Common myeloid progenitor, CD34-positive (primary cell): ENCODE measurements at regions not wholly inside any gene's neighbourhood (a gene's known extent, or its start where the extent isn't known, plus 50 kb on each side); places are given as distances from the start of the nearest gene placed in this dataset.

Source experiments
- CTCF ChIA-PET: fragments of 350-600 bp; sonication (Branson Sonifier 250); formaldehyde crosslinking; loops from one replicate; lab custom pipeline; 2021; ENCODE audit warnings: antibody characterized with exemption; lab: Charles Lee
- POLR2A ChIA-PET: fragments of 350-600 bp; sonication (Branson Sonifier 250); formaldehyde crosslinking; loops from one replicate; lab custom pipeline; 2021; ENCODE audit warnings: antibody characterized with exemption; lab: Charles Lee
- DNase-seq, 3 donors: peaks; one replicate each; pipeline versions ENCODE4 v3.0.0 to v3.0.0-alpha.2; 2013
- H3K27ac ChIP-seq, 2 experiments: 1 replicate in 1 of 2; 2 replicates in 1 of 2; pipeline ENCODE4 v1.7.0; 2013; ENCODE audit warnings: inconsistent platforms in 2 of 2, low read length in 2 of 2, mild to moderate bottlenecking in 2 of 2, low read depth in 1 of 2, moderate library complexity in 1 of 2; ENCODE audit not compliant: severe bottlenecking in 2 of 2, insufficient read depth in 1 of 2, poor library complexity in 1 of 2
- H3K27me3 ChIP-seq, 5 experiments: replicated peaks in 2 of 5; 1 replicate in 3 of 5; 2 replicates in 2 of 5; pipeline versions ENCODE4 v1.6.1 to v1.7.0; 2013; ENCODE audit warnings: low read length in 4 of 5, mild to moderate bottlenecking in 2 of 5, moderate library complexity in 2 of 5, inconsistent platforms in 1 of 5; ENCODE audit not compliant: insufficient read depth in 5 of 5, control insufficient read depth in 4 of 5
- H3K36me3 ChIP-seq, 4 experiments: 1 replicate in 2 of 4; 2 replicates in 2 of 4; pipeline versions ENCODE4 v1.6.1 to v1.7.0; 2013; ENCODE audit warnings: low read length in 3 of 4, control low read depth in 1 of 4, mild to moderate bottlenecking in 1 of 4; ENCODE audit not compliant: control insufficient read depth in 4 of 4, insufficient read depth in 4 of 4
- H3K4me1 ChIP-seq, 4 experiments: 1 replicate in 3 of 4; 2 replicates in 1 of 4; pipeline versions ENCODE4 v1.6.1 to v1.7.1; 2013; ENCODE audit warnings: low read length in 3 of 4, mild to moderate bottlenecking in 3 of 4, control low read depth in 1 of 4, inconsistent platforms in 1 of 4, moderate library complexity in 1 of 4; ENCODE audit not compliant: control insufficient read depth in 4 of 4, insufficient read depth in 4 of 4; ENCODE audit errors: control extremely low read depth in 1 of 4
- H3K4me3 ChIP-seq, 7 experiments: 1 replicate in 4 of 7; 2 replicates in 3 of 7; pipeline versions ENCODE4 v1.5.1 to v1.7.0; 2013; ENCODE audit warnings: mild to moderate bottlenecking in 7 of 7, low read length in 6 of 7, moderate library complexity in 6 of 7, inconsistent platforms in 2 of 7, low read depth in 2 of 7, control low read depth in 1 of 7; ENCODE audit not compliant: insufficient read depth in 4 of 7, control insufficient read depth in 1 of 7; ENCODE audit errors: extremely low read depth in 1 of 7
- H3K9me3 ChIP-seq, 5 experiments: 1 replicate in 4 of 5; 2 replicates in 1 of 5; pipeline versions ENCODE4 v1.6.1 to v1.7.1; 2013; ENCODE audit warnings: low read length in 4 of 5, mild to moderate bottlenecking in 2 of 5, inconsistent platforms in 1 of 5, low read depth in 1 of 5, moderate library complexity in 1 of 5; ENCODE audit not compliant: control insufficient read depth in 4 of 5, insufficient read depth in 2 of 5; ENCODE audit errors: control extremely low read depth in 1 of 5
- WGBS: methylation state at CpG from one replicate; pipeline ENCODE4 v1.1.5; 2013; ENCODE audit not compliant: insufficient coverage; 5-methylcytosine and 5-hydroxymethylcytosine counted together

GRCh38 chr7:83852136-83852535 lies 203.2 kb upstream of the SEMA3E start:
- H3K9me3 ChIP-seq: no peaks in the 10 kb centered on the region
- ChIA-PET POLR2A (no interaction called here), CTCF (no interaction called here)
- H3K4me3 ChIP-seq: no peak overlapping the region
- WGBS: 100% methylated on average over 1 of the region's 2 CpGs
- no peak overlapping the region for H3K27ac ChIP-seq
- DNase-seq: no peak
- no peaks in the 10 kb centered on the region for H3K36me3 ChIP-seq
- H3K4me1 ChIP-seq: no peaks in the 10 kb centered on the region
- no peaks in the 10 kb centered on the region for H3K27me3 ChIP-seq

GRCh38 chr7:83851551-83851950 lies 202.6 kb upstream of the SEMA3E start:
- DNase-seq: no peak
- H3K4me1 ChIP-seq: no peaks in the 10 kb centered on the region
- no peaks in the 10 kb centered on the region for H3K9me3 ChIP-seq
- no peak overlapping the region for H3K4me3 ChIP-seq
- POLR2A ChIA-PET: no interaction called here
- CTCF ChIA-PET: no interaction called here
- no peaks in the 10 kb centered on the region for H3K27me3 ChIP-seq
- no peaks in the 10 kb centered on the region for H3K36me3 ChIP-seq
- WGBS: no CpG with 5 or more reads among the region's 1 CpG
- H3K27ac ChIP-seq: no peak overlapping the region

- Histone ChIP-seq H3K27ac (no peak overlapping the region), H3K9me3 (no peaks in the 10 kb centered on the region), H3K4me1 (no peaks in the 10 kb centered on the region), H3K36me3 (no peaks in the 10 kb centered on the region), H3K4me3 (no peak overlapping the region), H3K27me3 (no peaks in the 10 kb centered on the region)
- ChIA-PET CTCF (no interaction called here), POLR2A (no interaction called here)
- DNase-seq: no peak
These were observed 202.0 kb upstream of the SEMA3E start for GRCh38 chr7:83850941-83851340.

- WGBS: no CpG with 5 or more reads among the region's 3 CpGs
- POLR2A ChIA-PET: no interaction called here
These were observed 201.2 kb upstream of the SEMA3E start for GRCh38 chr7:83850125-83850524.

GRCh38 chr7:83849131-83849530 lies 200.2 kb upstream of the SEMA3E start:
- ChIA-PET CTCF (interaction anchor here (1.2 kb wide), 1 partner anchor 23 kb away, joined by 3 read pairs; no protein-coding TSS in a partner anchor), POLR2A (no interaction called here)
- H3K27me3 ChIP-seq: no peaks in the 10 kb centered on the region
- no peak for DNase-seq
- no peak overlapping the region for H3K27ac ChIP-seq
- no CpG with 5 or more reads among the region's 3 CpGs for whole genome bisulfite sequencing
- no peaks in the 10 kb centered on the region for H3K9me3 ChIP-seq
- H3K4me1 ChIP-seq: no peaks in the 10 kb centered on the region
- H3K36me3 ChIP-seq: no peaks in the 10 kb centered on the region
- H3K4me3 ChIP-seq: no peak overlapping the region

More at GRCh38 chr7:83850125-83850524, 201.2 kb upstream of the SEMA3E start:
- no peak overlapping the region for H3K27ac ChIP-seq
- no peaks in the 10 kb centered on the region for H3K9me3 ChIP-seq
- H3K4me3 ChIP-seq: no peak overlapping the region
- no peaks in the 10 kb centered on the region for H3K4me1 ChIP-seq
- no peaks in the 10 kb centered on the region for H3K27me3 ChIP-seq
- H3K36me3 ChIP-seq: no peaks in the 10 kb centered on the region
- CTCF ChIA-PET: interaction anchor here (1.2 kb wide), 1 partner anchor 22 kb away, joined by 3 read pairs; no protein-coding TSS in a partner anchor
- DNase-seq: no peak

GRCh38 chr7:83842894-83843293 lies 194.0 kb upstream of the SEMA3E start:
- CTCF ChIA-PET: no interaction called here
- 92% methylated on average over 4 of the region's 6 CpGs for WGBS

GRCh38 chr7:83837683-83838082 lies 188.7 kb upstream of the SEMA3E start:
- POLR2A ChIA-PET: no interaction called here
- H3K9me3 ChIP-seq: no peaks in the 10 kb centered on the region
- no peaks in the 10 kb centered on the region for H3K27me3 ChIP-seq
- no peaks in the 10 kb centered on the region for H3K36me3 ChIP-seq
- no CpG with 5 or more reads among the region's 1 CpG for WGBS
- H3K27ac ChIP-seq: no peak overlapping the region
- CTCF ChIA-PET: no interaction called here
- no peak overlapping the region for H3K4me3 ChIP-seq
- H3K4me1 ChIP-seq: no peaks in the 10 kb centered on the region
- DNase-seq: no peak

More at GRCh38 chr7:83842894-83843293, 194.0 kb upstream of the SEMA3E start:
- no peak overlapping the region for H3K27ac ChIP-seq
- no peak overlapping the region for H3K4me3 ChIP-seq
- POLR2A ChIA-PET: no interaction called here
- H3K36me3 ChIP-seq: no peaks in the 10 kb centered on the region
- H3K9me3 ChIP-seq: no peaks in the 10 kb centered on the region
- no peak for DNase-seq
- no peaks in the 10 kb centered on the region for H3K4me1 ChIP-seq
- no peaks in the 10 kb centered on the region for H3K27me3 ChIP-seq
